ENCODE measurements at regions not wholly inside any gene's neighbourhood (a gene's known extent, or its start where the extent isn't known, plus 50 kb on each side); places are given as distances from the start of the nearest gene placed in this dataset.

GRCh38 chr4:107472265-107472948, 247.6 kb downstream of the PAPSS1 start:
- H3K27me3 ChIP-seq: no peaks in the 10 kb centered on the region
- intact Hi-C loops (cut with DNase I): no loop called here
- H3K27ac ChIP-seq: no peak overlapping the region
- no peaks in the 10 kb centered on the region for H3K4me1 ChIP-seq
- TF ChIP-seq CTCF (IDR thresholded peaks at IDR 0.05): no peak
- no peak for ATAC-seq
- H3K36me3 ChIP-seq: no peaks in the 10 kb centered on the region
- H3K4me3 ChIP-seq: no peak overlapping the region
- no peak for DNase-seq
- H3K9me3 ChIP-seq: peaks cover 0 to 5% of the 10 kb centered on the region in 2 donors

- Histone ChIP-seq H3K9me3 (no peaks in the 10 kb centered on the region), H3K4me3 (no peak overlapping the region), H3K36me3 (no peaks in the 10 kb centered on the region), H3K4me1 (no peaks in the 10 kb centered on the region), H3K27me3 (no peaks in the 10 kb centered on the region), H3K27ac (no peak overlapping the region)
- intact Hi-C loops (cut with DNase I): no loop called here
- ATAC-seq: no peak
- DNase-seq: no peak
- TF ChIP-seq CTCF (IDR thresholded peaks at IDR 0.05): no peak
These were observed 249.9 kb downstream of the PAPSS1 start for GRCh38 chr4:107470173-107470572.

- no peaks in the 10 kb centered on the region for H3K4me1 ChIP-seq
- ATAC-seq (peak; percentile 89), DNase-seq (no peak)
- no peaks in the 10 kb centered on the region for H3K9me3 ChIP-seq
- no peak overlapping the region for H3K4me3 ChIP-seq
- no peak for TF ChIP-seq CTCF (IDR thresholded peaks at IDR 0.05)
- intact Hi-C loops (cut with DNase I): no loop called here
- no peaks in the 10 kb centered on the region for H3K27me3 ChIP-seq
- no peak overlapping the region for H3K27ac ChIP-seq
- no peaks in the 10 kb centered on the region for H3K36me3 ChIP-seq
These were observed 251.2 kb downstream of the PAPSS1 start for GRCh38 chr4:107468812-107469211.

GRCh38 chr4:107468156-107468555, 251.9 kb downstream of the PAPSS1 start:
- Histone ChIP-seq H3K4me1 (no peaks in the 10 kb centered on the region), H3K36me3 (no peaks in the 10 kb centered on the region), H3K27me3 (no peaks in the 10 kb centered on the region), H3K9me3 (no peaks in the 10 kb centered on the region), H3K27ac (no peak overlapping the region), H3K4me3 (no peak overlapping the region)
- DNase-seq (no peak), ATAC-seq (no peak)
- no peak for TF ChIP-seq CTCF (IDR thresholded peaks at IDR 0.05)
- intact Hi-C loops (cut with DNase I): no loop called here

GRCh38 chr4:107467461-107467860, 252.6 kb downstream of the PAPSS1 start:
- H3K36me3 ChIP-seq: no peaks in the 10 kb centered on the region
- no peaks in the 10 kb centered on the region for H3K9me3 ChIP-seq
- no peak for TF ChIP-seq CTCF (IDR thresholded peaks at IDR 0.05)
- no peak overlapping the region for H3K4me3 ChIP-seq
- H3K4me1 ChIP-seq: no peaks in the 10 kb centered on the region
- DNase-seq (no peak), ATAC-seq (no peak)
- no peaks in the 10 kb centered on the region for H3K27me3 ChIP-seq
- intact Hi-C loops (cut with DNase I): no loop called here
- H3K27ac ChIP-seq: no peak overlapping the region
